SU-DHL-6 (cell line): ENCODE measurements at regions not wholly inside any gene's neighbourhood (a gene's known extent, or its start where the extent isn't known, plus 50 kb on each side); places are given as distances from the start of the nearest gene placed in this dataset.

Source experiments
- CTCF ChIP-seq: fragments of 200-600 bp; sonication (generic); IDR thresholded peaks from one replicate; pipeline ENCODE4 v1.5.1; 2017; ENCODE audit warnings: antibody characterized with exemption, mild to moderate bottlenecking, low read length, moderate library complexity; ENCODE audit not compliant: insufficient read depth, poor library complexity, severe bottlenecking
- EZH2phosphoT487 ChIP-seq: fragments of 200-600 bp; sonication (generic), shearing (Covaris generic); conservative IDR thresholded peaks from 2 replicates; pipeline ENCODE4 v1.6.1; 2018; ENCODE audit warnings: mild to moderate bottlenecking, antibody characterized with exemption, low read length, moderate library complexity, mixed read lengths

DNA sequence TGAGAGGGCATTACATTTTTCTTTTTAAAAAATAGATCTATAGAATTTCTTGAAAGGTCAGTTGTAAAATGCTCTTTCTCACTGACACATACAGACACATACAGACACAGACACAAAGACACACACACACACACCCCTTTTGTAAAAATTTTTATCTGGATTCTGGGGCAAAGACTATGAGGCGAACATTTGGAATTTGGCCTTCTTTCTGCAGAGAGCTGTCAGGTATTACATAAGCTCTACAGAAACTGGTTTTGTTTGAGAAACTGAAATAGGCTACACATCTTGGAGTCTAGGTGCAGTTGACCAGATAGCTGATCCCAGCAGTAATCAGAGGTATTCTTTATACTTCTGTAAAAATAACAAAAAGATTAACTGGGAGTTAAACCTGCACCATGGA lies 315.9 kb upstream of the RPS23 start:
- TF ChIP-seq CTCF (no peak), EZH2phosphoT487 (no peak)
